Smooth muscle cell (in vitro differentiated cells): ENCODE measurements at regions not wholly inside any gene's neighbourhood (a gene's known extent, or its start where the extent isn't known, plus 50 kb on each side); places are given as distances from the start of the nearest gene placed in this dataset.

ENCODE experiments used
- DNase-seq: peaks from one replicate; lab custom pipeline; 2025; ENCODE audit not compliant: unreplicated experiment; lab: John Stamatoyannopoulos, UW
- H2AFZ ChIP-seq: fragments of 200-600 bp; sonication (generic); 2 replicates; pipeline ENCODE4 v1.6.0; 2016; ENCODE audit warnings: antibody characterized with exemption, low read depth, mild to moderate bottlenecking
- H3F3A ChIP-seq: fragments of 200-600 bp; sonication (generic); 2 replicates; pipeline ENCODE4 v1.6.0; 2017; ENCODE audit warnings: antibody characterized with exemption, low read depth
- H3K27ac ChIP-seq: fragments of 200-600 bp; sonication (generic); 2 replicates; pipeline ENCODE4 v1.5.1; 2016; ENCODE audit warnings: low read depth, mild to moderate bottlenecking
- H3K27me3 ChIP-seq: fragments of 200-600 bp; sonication (generic); 2 replicates; pipeline ENCODE4 v1.6.1; 2016; ENCODE audit warnings: low read depth, mild to moderate bottlenecking
- H3K36me3 ChIP-seq: fragments of 200-600 bp; sonication (generic); 2 replicates; pipeline ENCODE4 v1.5.1; 2016; ENCODE audit warnings: low read depth
- H3K4me1 ChIP-seq: fragments of 200-600 bp; sonication (generic); 2 replicates; pipeline ENCODE4 v1.5.1; 2016; ENCODE audit warnings: low read depth
- H3K4me2 ChIP-seq: fragments of 200-600 bp; sonication (generic); 2 replicates; pipeline ENCODE4 v1.6.0; 2016; ENCODE audit warnings: mild to moderate bottlenecking
- H3K4me3 ChIP-seq: fragments of 200-600 bp; sonication (generic); 2 replicates; pipeline ENCODE4 v1.5.1; 2016; ENCODE audit warnings: mild to moderate bottlenecking
- H3K79me2 ChIP-seq: fragments of 200-600 bp; sonication (generic); 2 replicates; pipeline ENCODE4 v1.6.0; 2016; ENCODE audit warnings: low read depth, mild to moderate bottlenecking
- H3K9ac ChIP-seq: fragments of 200-600 bp; sonication (generic); 2 replicates; pipeline ENCODE4 v1.6.0; 2016; ENCODE audit warnings: low read depth
- H3K9me3 ChIP-seq: fragments of 200-600 bp; sonication (generic); replicated peaks from 2 replicates; pipeline ENCODE4 v1.5.1; 2016; ENCODE audit warnings: low read depth
- H4K20me1 ChIP-seq: fragments of 200-600 bp; sonication (generic); 2 replicates; pipeline ENCODE4 v1.6.0; 2016; ENCODE audit warnings: low read depth
- WGBS: methylation state at CpG from one replicate; pipeline ENCODE4 v1.1.7; 2016; ENCODE audit warnings: low lambda C conversion rate; 5-methylcytosine and 5-hydroxymethylcytosine counted together
- TF ChIP-seq, protein P1 (sequence below): fragments of 200-600 bp; sonication (generic); IDR thresholded peaks from 2 replicates; pipeline ENCODE4 v1.5.1; 2017; ENCODE audit warnings: borderline replicate concordance, mild to moderate bottlenecking, antibody characterized with exemption; ENCODE audit not compliant: insufficient read depth, poor library complexity, severe bottlenecking

DNA sequence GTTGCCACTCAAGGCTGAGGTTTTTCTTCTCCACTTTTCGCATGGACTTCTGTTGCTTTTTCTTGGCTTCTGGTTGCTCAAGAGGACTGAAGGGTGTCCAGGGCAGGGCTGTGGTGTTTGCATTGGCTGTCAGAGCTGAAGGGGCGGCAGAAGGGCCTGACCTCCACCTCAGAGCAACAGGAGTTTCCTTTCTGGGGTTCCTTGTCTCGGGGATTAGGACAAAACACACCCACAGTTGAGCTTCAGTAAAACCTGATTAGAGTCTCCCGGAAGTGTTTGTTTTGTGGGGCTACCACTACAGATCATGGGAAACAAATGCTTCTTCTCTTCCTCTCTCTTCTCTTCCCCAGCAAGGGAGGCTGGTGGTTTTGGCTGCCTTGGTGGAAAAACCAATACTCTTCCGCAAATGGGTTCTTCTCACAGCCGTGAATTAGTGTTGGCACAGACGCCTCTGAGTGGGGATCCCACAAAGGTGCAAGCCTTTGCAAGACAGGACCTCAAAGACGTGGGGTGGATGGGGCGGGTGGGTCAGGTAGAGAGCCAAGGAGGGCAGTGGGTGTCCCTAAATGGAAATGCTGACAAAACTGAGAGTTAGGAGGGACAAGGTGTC is 317.7 kb upstream of the TBX3 start:
- peaks cover 3% of the 10 kb centered on the region for H3K4me1 ChIP-seq
- no peak overlapping the region for H3K9ac ChIP-seq
- no peak overlapping the region for H3K4me2 ChIP-seq
- H3K27ac ChIP-seq = no peak overlapping the region
- H3K4me3 ChIP-seq = no peak overlapping the region
- no peak overlapping the region for H2AFZ ChIP-seq
- H4K20me1 ChIP-seq = no peaks in the 10 kb centered on the region
- H3K9me3 ChIP-seq = no peaks in the 10 kb centered on the region
- TF ChIP-seq, protein P1, sequence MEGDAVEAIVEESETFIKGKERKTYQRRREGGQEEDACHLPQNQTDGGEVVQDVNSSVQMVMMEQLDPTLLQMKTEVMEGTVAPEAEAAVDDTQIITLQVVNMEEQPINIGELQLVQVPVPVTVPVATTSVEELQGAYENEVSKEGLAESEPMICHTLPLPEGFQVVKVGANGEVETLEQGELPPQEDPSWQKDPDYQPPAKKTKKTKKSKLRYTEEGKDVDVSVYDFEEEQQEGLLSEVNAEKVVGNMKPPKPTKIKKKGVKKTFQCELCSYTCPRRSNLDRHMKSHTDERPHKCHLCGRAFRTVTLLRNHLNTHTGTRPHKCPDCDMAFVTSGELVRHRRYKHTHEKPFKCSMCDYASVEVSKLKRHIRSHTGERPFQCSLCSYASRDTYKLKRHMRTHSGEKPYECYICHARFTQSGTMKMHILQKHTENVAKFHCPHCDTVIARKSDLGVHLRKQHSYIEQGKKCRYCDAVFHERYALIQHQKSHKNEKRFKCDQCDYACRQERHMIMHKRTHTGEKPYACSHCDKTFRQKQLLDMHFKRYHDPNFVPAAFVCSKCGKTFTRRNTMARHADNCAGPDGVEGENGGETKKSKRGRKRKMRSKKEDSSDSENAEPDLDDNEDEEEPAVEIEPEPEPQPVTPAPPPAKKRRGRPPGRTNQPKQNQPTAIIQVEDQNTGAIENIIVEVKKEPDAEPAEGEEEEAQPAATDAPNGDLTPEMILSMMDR = no peak
- no peaks in the 10 kb centered on the region for H3K79me2 ChIP-seq
- H3K27me3 ChIP-seq = no peaks in the 10 kb centered on the region
- WGBS = 88% methylated on average over 9 of the region's 9 CpGs
- no peak for DNase-seq
- H3K36me3 ChIP-seq = no peaks in the 10 kb centered on the region
- no peaks in the 10 kb centered on the region for H3F3A ChIP-seq

DNA sequence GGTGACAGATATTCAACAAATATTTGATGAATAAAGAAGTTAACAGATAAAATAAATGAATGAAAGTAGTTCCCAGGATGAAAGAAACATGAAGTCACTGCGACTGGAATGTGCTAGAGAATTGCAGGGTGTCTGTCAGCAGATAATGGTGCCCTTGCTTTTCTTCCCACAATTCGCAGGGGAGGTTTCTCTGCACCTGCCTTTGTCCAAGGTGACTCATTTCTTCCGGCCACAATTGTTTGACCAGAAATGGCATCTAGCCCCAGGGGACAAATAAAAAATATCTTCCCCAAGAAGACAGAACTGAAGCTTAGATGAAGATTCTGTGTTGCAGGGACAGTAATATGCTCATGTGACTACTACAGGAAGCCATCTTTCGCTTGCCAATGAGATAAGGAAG is 316.1 kb upstream of the TBX3 start:
- 55% methylated on average over 4 of the region's 4 CpGs for WGBS
- H3K4me3 ChIP-seq = no peak overlapping the region

DNA sequence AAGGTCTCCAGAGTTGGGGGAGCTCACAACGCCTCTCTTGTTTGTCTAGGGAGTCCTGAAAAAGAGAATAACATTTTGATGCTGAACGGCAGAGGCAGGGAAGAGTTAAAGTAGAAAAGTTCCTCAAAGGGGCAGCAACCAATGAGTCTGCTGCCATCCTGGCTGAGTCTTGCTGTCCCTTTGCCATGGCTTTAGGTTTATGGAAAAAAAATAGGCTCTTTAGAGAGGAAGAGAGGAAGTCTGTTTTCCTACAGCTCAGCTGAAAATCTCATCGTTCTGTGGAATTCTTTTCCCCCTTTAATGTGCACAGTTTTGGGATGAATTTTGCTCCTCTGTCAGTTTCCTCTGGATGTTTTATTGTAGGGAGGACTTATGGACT is 314.8 kb upstream of the TBX3 start:
- TF ChIP-seq, protein P1 = no peak
- Histone ChIP-seq H3K36me3 (no peaks in the 10 kb centered on the region), H3K4me3 (no peak overlapping the region), H3K9me3 (no peaks in the 10 kb centered on the region), H2AFZ (no peak overlapping the region), H3K4me1 (peaks cover 3% of the 10 kb centered on the region), H3K27ac (no peak overlapping the region), H3K27me3 (no peaks in the 10 kb centered on the region), H3F3A (no peaks in the 10 kb centered on the region), H3K4me2 (no peak overlapping the region), H3K9ac (no peak overlapping the region), H3K79me2 (no peaks in the 10 kb centered on the region), H4K20me1 (no peaks in the 10 kb centered on the region)
- 58% methylated on average over 3 of the region's 3 CpGs for WGBS
- DNase-seq = no peak

More for the DNA sequence above, 316.1 kb upstream of the TBX3 start:
- Histone ChIP-seq H3K4me2 (no peak overlapping the region), H2AFZ (no peak overlapping the region), H3K36me3 (no peaks in the 10 kb centered on the region), H3K4me1 (peaks cover 3% of the 10 kb centered on the region), H3K79me2 (no peaks in the 10 kb centered on the region), H4K20me1 (no peaks in the 10 kb centered on the region), H3F3A (no peaks in the 10 kb centered on the region), H3K9me3 (no peaks in the 10 kb centered on the region), H3K9ac (no peak overlapping the region), H3K27ac (peak overlapping the region; percentile 10), H3K27me3 (no peaks in the 10 kb centered on the region)
- TF ChIP-seq, protein P1 = no peak
- DNase-seq = no peak

DNA sequence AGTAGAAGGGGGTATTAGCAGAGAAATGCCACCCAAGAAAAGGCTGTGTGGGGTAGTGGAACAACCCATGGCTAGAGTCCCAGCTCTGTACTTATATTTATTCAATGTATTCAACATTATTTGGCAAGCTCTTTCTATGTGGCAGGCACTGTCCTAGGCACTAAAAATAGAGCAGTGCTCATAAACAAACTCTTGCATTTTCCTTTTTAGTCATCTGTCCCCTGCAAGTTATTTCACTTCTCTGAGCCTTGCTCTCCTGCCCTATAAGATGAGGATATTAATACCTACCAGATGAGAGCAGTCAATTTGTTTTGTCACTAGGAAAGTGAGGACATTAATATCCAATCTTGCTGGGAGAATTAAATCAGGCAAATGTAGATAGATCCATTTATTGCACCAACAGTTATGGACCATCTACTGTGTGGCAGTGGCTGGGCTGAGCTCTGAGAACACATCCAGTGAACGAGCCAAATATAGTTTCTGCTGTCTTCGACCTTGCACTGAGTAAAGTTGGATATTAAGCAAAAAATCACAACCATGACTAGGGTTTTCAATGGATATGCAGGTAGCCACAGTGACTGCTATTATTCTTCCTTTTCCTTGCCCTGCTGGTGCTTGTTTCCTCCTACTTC is 314.3 kb upstream of the TBX3 start:
- no peaks in the 10 kb centered on the region for H4K20me1 ChIP-seq
- no peak for DNase-seq
- no peaks in the 10 kb centered on the region for H3K27me3 ChIP-seq
- WGBS = 85% methylated on average over 2 of the region's 2 CpGs
- H2AFZ ChIP-seq = no peak overlapping the region
- H3K4me2 ChIP-seq = no peak overlapping the region
- H3K9me3 ChIP-seq = no peaks in the 10 kb centered on the region
- H3K4me1 ChIP-seq = peaks cover 3% of the 10 kb centered on the region
- no peak overlapping the region for H3K9ac ChIP-seq
- H3K27ac ChIP-seq = no peak overlapping the region
- no peaks in the 10 kb centered on the region for H3K79me2 ChIP-seq
- H3K4me3 ChIP-seq = no peak overlapping the region
- H3F3A ChIP-seq = no peaks in the 10 kb centered on the region
- TF ChIP-seq, protein P1 = no peak
- H3K36me3 ChIP-seq = no peaks in the 10 kb centered on the region
